Right ventricle myocardium inferior (tissue), 1 donor: ENCODE measurements at regions not wholly inside any gene's neighbourhood (a gene's known extent, or its start where the extent isn't known, plus 50 kb on each side); places are given as distances from the start of the nearest gene placed in this dataset.
A peak's percentile ranks its signal among the peaks of the same experiment; 100 is the strongest.

Experiments
- ATAC-seq: fragments of 200-7000 bp; cut with Tn5 transposase; one replicate; pipeline ENCODE4 v1.9.1; 2020; ENCODE audit warnings: mild to moderate bottlenecking, moderate library complexity
- DNase-seq: peaks from one replicate; pipeline ENCODE4 v3.0.0; 2021; ENCODE audit errors: missing footprints
- intact Hi-C: fragments of 100-400 bp; cut with DNase I; formaldehyde crosslinking; loops from one replicate; pipeline ENCODE4 v1.11.0; 2022
- donor health status: DM: no; HTN: yes; CAD: no; lungs with severe emphysema.

- DNase-seq, result peak; percentile 45
- intact Hi-C loops, result no loop called here
Observed at GRCh38 chr11:76298255-76298654, 82.7 kb downstream of the THAP12 start.

GRCh38 chr11:76296731-76297542 is 84.0 kb downstream of the THAP12 start:
- no peak for ATAC-seq
- intact Hi-C loops, result no loop called here
- peak; percentile 61 for DNase-seq

More at GRCh38 chr11:76298255-76298654, 82.7 kb downstream of the THAP12 start:
- ATAC-seq, result peak; percentile 20

- intact Hi-C loops, result no loop called here
- ATAC-seq (no peak), DNase-seq (peak; percentile 30)
Observed at GRCh38 chr11:76293189-76293631, 86.9 kb upstream of the WNT11 start.

- DNase-seq (no peak), ATAC-seq (no peak)
- intact Hi-C loops, result no loop called here
Observed at GRCh38 chr11:76292583-76293188, 86.4 kb upstream of the WNT11 start.

GRCh38 chr11:76291576-76292526 is 85.5 kb upstream of the WNT11 start:
- DNase-seq (no peak), ATAC-seq (no peak)
- intact Hi-C loops, result no loop called here

- ATAC-seq (no peak), DNase-seq (no peak)
- intact Hi-C loops, result no loop called here
Observed at GRCh38 chr11:76288166-76288980, 82.1 kb upstream of the WNT11 start.

GRCh38 chr11:76287227-76287626 is 80.9 kb upstream of the WNT11 start:
- intact Hi-C loops, result no loop called here
- ATAC-seq, result no peak
- no peak for DNase-seq

- ATAC-seq (no peak), DNase-seq (no peak)
- intact Hi-C loops, result no loop called here
Observed at GRCh38 chr11:76285397-76286104, 79.2 kb upstream of the WNT11 start.

GRCh38 chr11:76284161-76284560 is 77.9 kb upstream of the WNT11 start:
- intact Hi-C loops, result no loop called here
- DNase-seq, result no peak
- no peak for ATAC-seq

- DNase-seq, result no peak
- intact Hi-C loops, result no loop called here
- no peak for ATAC-seq
Observed at GRCh38 chr11:76282811-76283595, 76.7 kb upstream of the WNT11 start.

GRCh38 chr11:76282172-76282571 is 75.9 kb upstream of the WNT11 start:
- no peak for DNase-seq
- intact Hi-C loops, result no loop called here
- no peak for ATAC-seq

- DNase-seq, result no peak
- intact Hi-C loops, result no loop called here
- ATAC-seq, result no peak
Observed at GRCh38 chr11:76281558-76281906, 75.2 kb upstream of the WNT11 start.

GRCh38 chr11:76280882-76281557 is 74.7 kb upstream of the WNT11 start:
- no peak for DNase-seq
- ATAC-seq, result no peak
- intact Hi-C loops, result no loop called here

GRCh38 chr11:76280151-76280881 is 74.0 kb upstream of the WNT11 start:
- DNase-seq, result no peak
- ATAC-seq, result no peak
- intact Hi-C loops, result no loop called here

- DNase-seq, result no peak
- no peak for ATAC-seq
- intact Hi-C loops, result no loop called here
Observed at GRCh38 chr11:76279646-76280045, 73.3 kb upstream of the WNT11 start.

GRCh38 chr11:76279038-76279437 is 72.7 kb upstream of the WNT11 start:
- intact Hi-C loops, result no loop called here
- ATAC-seq (no peak), DNase-seq (no peak)
